RWPE1 (cell line): ENCODE measurements at regions not wholly inside any gene's neighbourhood (a gene's known extent, or its start where the extent isn't known, plus 50 kb on each side); places are given as distances from the start of the nearest gene placed in this dataset.
"Not testable (repeated sequence)": the region's sequence is repeated elsewhere in the genome, so short reads cannot be mapped to it uniquely, and the experiment has no call there.

Source experiments
- CTCF ChIA-PET: fragments of 350-600 bp; sonication (Branson Sonifier 250); formaldehyde crosslinking; extraction: SDS; loops from one replicate; lab custom pipeline; 2021; lab: Yijun Ruan, JAX
- POLR2A ChIA-PET: fragments of 400-600 bp; formaldehyde crosslinking; extraction: SDS; loops from one replicate; lab custom pipeline; 2020; ENCODE audit warnings: antibody characterized with exemption; ENCODE audit not compliant: low non-redundant PET; lab: Yijun Ruan, JAX
- DNase-seq: peaks from one replicate; pipeline ENCODE4 v3.0.0; 2012; ENCODE audit warnings: low spot score
- H3K27ac ChIP-seq: fragments of 450-650 bp; 2 replicates; pipeline ENCODE4 v1.5.1; 2017
- TF ChIP-seq, protein P1 (sequence below): fragments of 450-650 bp; conservative IDR thresholded peaks from 2 replicates; pipeline ENCODE4 v1.5.1; 2017; ENCODE audit warnings: low read depth, mild to moderate bottlenecking

DNA sequence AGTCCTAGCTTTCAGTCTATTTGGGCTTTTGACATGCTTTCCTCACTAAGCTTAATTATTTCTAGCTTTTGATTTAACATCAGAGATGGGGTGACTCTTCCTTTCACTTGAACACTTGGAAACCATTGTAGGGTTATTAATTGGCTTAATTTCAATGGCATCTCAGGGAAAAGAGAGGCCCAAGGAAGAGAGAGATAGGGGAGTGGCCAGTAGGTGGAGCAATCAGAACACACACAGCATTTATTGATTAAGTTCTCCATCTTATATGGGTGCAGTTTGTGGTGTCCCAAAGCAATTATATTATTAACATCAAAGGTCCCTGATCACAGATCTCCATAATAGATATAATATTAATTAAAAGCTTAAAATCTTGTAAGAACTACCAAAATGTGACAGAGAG, 1466.1 kb upstream of the SEL1L start:
- no peak for DNase-seq
- CTCF ChIA-PET = interaction anchor here (0.6 kb wide), 1 partner anchor 27 kb away, joined by 3 read pairs; no protein-coding TSS in a partner anchor
- POLR2A ChIA-PET = no interaction called here
- TF ChIP-seq, protein P1, sequence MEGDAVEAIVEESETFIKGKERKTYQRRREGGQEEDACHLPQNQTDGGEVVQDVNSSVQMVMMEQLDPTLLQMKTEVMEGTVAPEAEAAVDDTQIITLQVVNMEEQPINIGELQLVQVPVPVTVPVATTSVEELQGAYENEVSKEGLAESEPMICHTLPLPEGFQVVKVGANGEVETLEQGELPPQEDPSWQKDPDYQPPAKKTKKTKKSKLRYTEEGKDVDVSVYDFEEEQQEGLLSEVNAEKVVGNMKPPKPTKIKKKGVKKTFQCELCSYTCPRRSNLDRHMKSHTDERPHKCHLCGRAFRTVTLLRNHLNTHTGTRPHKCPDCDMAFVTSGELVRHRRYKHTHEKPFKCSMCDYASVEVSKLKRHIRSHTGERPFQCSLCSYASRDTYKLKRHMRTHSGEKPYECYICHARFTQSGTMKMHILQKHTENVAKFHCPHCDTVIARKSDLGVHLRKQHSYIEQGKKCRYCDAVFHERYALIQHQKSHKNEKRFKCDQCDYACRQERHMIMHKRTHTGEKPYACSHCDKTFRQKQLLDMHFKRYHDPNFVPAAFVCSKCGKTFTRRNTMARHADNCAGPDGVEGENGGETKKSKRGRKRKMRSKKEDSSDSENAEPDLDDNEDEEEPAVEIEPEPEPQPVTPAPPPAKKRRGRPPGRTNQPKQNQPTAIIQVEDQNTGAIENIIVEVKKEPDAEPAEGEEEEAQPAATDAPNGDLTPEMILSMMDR = no peak
- no peak overlapping the region for H3K27ac ChIP-seq

DNA sequence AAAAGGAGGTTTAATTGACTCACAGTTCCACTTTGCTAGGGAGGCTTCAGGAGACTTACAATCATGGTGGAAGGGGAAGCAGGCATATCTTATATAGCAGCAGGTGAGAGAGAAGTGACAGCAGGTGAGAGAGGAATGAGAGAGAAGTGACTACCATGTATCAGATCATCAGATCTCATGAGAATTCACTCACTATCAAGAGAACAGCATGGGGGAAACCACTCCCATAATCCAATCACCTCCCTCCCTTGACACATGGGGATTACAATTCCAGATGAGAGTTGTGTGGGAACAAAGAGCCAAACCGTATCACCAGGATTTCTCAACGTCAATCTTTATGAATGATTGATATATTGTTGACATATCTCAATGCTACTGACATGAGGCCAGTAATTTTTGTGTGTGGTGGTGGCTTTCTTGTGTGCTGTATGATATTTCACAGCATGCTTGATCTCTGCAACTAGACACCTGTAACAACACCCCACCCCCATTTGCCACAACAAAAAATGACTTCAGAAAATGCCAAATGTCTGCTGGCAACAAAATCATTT, 1470.9 kb upstream of the SEL1L start:
- no peak for DNase-seq
- TF ChIP-seq, protein P1 = no peak
- no peak overlapping the region for H3K27ac ChIP-seq
- POLR2A ChIA-PET = no interaction called here
- CTCF ChIA-PET = no interaction called here

DNA sequence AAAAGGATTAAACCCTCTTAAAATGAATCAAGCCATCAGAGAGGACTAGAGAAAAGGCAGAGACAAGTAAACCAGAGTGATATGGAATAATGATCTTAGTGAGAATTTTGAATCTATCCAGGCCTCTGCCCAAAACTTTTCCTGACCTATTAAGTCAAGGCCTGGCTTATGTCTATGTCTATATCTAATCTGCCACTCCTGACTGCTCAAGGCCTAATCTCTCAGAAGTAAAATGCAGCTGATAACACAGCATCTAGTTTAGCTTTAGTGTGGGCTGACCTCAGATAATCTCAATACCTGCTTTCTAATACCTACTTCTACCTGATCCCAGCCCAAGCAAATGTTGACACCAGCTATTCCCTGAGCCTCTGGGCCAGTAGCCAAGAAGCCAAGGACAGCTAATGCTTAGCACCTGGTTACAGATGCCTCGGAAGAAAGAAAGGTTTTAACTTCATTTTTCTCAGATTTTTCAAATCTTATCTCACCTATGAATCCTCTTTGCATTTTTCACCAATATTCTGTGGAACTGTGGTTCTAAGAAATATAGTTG, 1472.5 kb upstream of the SEL1L start:
- POLR2A ChIA-PET = no interaction called here
- H3K27ac ChIP-seq = no peak overlapping the region
- TF ChIP-seq, protein P1 = no peak
- no peak for DNase-seq
- CTCF ChIA-PET = no interaction called here

DNA sequence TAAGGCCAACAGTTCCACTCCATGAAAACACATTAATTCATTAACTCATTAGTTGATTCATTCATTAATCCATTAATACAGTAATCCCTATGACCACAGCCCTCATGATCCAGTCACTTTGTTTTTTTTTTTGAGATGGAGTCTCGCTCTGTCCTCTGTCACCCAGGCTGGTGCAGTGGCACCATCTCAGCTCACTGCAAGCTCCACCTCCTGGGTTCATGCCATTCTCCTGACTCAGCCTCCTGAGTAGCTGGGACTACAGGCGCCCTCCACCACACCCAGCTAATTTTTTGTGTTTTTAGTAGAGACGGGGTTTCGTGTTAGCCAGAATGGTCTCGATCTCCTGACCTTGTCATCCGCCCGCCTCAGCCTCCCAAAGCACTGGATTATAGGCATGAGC, 1473.4 kb upstream of the SEL1L start:
- CTCF ChIA-PET = interaction anchor here (0.7 kb wide), 1 partner anchor 569 kb away, joined by 3 read pairs; no protein-coding TSS in a partner anchor
- H3K27ac ChIP-seq, POLR2A ChIA-PET, DNase-seq: not testable (repeated sequence)

DNA sequence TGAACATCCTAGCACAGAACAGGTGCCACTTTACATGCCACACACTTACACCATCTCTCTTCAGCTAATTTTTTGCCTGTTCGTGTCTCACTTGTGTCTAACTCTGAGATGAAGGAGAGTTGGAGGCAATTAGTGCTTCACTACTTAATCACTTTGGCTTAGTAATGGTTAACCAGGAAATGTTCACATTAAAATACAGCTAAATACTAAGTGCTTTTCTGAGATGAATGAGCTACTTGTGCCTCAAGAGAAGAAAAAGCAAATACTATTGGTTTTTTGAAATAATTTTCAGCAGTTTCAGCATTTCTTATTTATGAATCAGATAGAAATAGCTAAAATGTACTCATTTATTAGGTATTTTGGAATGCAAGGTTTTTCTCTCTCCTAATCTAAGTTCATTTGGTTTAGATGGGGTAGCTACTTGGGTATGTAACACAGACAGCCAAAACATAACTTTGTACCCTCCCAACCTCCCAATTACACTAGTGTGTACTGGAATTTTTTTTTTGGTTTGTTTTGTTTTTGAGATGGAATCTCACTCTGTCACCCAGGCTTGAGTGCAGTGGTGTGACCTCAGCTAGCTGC, 1474.1 kb upstream of the SEL1L start:
- TF ChIP-seq, protein P1 = no peak
- DNase-seq = no peak
- CTCF ChIA-PET = interaction anchor here (0.7 kb wide), 1 partner anchor 570 kb away, joined by 3 read pairs; no protein-coding TSS in a partner anchor
- POLR2A ChIA-PET = no interaction called here
- H3K27ac ChIP-seq = no peak overlapping the region

DNA sequence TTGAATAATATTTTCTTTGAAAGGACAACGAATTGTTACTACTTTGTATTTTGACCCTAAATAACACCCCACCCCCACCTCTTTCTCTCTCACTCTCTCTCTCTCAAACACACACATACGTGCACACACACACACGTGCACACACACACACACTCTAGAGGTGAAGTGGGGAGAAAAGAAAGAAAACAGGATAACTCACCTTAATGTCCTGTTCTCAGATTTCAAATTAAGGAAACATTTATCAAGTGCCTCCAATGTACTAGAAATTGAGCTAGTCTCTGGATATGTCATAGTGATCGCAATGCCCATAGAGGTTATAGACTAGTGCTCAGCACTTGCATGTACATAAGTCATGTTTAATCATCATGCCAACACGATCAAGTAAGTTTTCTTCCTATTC, 1483.6 kb upstream of the SEL1L start:
- TF ChIP-seq, protein P1 = no peak
- CTCF ChIA-PET = no interaction called here
- DNase-seq = no peak
- POLR2A ChIA-PET = no interaction called here
- H3K27ac ChIP-seq = no peak overlapping the region
